ENCODE measurements at regions not wholly inside any gene's neighbourhood (a gene's known extent, or its start where the extent isn't known, plus 50 kb on each side); places are given as distances from the start of the nearest gene placed in this dataset.

- H3K36me3 ChIP-seq (ENCODE audit: control insufficient read depth in 5 of 5, insufficient read depth in 5 of 5, low read length in 5 of 5): no peaks in the 10 kb centered on the region
- no peak overlapping the region for H3K4me3 ChIP-seq (ENCODE audit: low read depth in 1 of 5, low read length in 5 of 5)
- H3K27ac ChIP-seq (ENCODE audit: low read depth, low read length): no peak overlapping the region
- H3K9me3 ChIP-seq (ENCODE audit: control insufficient read depth in 5 of 5, low read length in 5 of 5): no peaks in the 10 kb centered on the region
- H3K4me1 ChIP-seq (ENCODE audit: control insufficient read depth in 5 of 5, insufficient read depth in 5 of 5, low read length in 5 of 5): no peaks in the 10 kb centered on the region
- H3K27me3 ChIP-seq (ENCODE audit: control insufficient read depth in 5 of 5, insufficient read depth in 4 of 5, low read length in 5 of 5): peaks cover 0 to 5% (median 0%) of the 10 kb centered on the region in 5 donors
- H3K9ac ChIP-seq (ENCODE audit: low read length in 5 of 5): no peak overlapping the region
Measured at GRCh38 chr9:14478175-14479162, 164.5 kb upstream of the NFIB start.

DNA sequence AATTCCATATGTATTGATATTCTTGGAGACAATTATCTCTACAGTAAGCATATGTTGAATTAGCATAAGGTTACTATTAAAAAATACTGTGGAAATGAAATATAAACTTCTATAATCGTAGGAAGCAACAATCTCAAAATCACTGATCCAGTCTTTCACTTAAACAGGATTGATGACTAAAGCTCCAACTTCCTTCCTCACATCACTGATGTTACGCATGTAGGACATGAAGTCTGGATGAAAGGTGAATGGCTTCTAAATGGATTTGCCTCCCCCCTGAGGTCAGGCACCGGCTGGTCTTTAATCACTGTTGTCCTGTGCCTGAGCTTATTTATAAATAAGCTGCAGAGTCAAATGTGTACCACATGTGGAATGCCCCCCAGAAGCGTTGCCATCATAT is 157.1 kb upstream of the NFIB start:
- Histone ChIP-seq H3K27me3 (ENCODE audit: control insufficient read depth in 5 of 5, insufficient read depth in 4 of 5, low read length in 5 of 5) (no peaks in the 10 kb centered on the region), H3K27ac (ENCODE audit: low read depth, low read length) (no peak overlapping the region)

DNA sequence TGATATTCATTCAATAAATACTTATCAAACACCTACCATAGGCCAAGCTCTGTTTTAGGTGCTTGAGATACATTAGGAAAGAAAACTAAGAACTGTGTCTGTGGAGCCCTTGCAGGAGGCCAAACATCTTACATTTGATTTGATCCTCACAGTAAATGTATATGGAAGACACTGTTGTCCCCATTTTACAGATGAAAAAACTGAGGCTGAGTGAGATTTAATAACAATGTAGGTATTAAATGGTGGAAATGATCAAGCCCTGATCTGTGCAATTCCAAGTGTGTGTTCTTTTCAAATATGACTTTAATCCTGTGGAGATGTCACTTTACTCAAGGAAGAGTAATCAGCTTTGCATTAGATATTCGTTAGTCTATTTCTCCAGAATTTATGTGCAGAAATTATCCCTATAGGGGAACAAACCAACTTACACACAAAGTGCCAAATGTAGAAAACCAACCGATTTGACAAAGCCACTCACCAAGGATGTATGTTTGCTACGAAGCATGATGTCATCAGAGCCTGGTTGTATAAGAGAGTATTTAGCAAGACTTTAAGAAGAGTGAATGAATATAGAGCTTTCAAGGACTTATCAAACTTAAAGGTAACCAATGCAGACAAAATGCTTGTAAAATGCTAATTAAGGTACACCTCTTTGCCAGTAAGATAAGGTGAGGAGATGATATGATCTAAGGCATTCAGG is 153.9 kb upstream of the NFIB start:
- Histone ChIP-seq H3K9me3 (ENCODE audit: control insufficient read depth in 5 of 5, low read length in 5 of 5) (no peaks in the 10 kb centered on the region), H3K36me3 (ENCODE audit: control insufficient read depth in 5 of 5, insufficient read depth in 5 of 5, low read length in 5 of 5) (no peaks in the 10 kb centered on the region)

More for the DNA sequence above, 157.1 kb upstream of the NFIB start:
- Histone ChIP-seq H3K36me3 (ENCODE audit: control insufficient read depth in 5 of 5, insufficient read depth in 5 of 5, low read length in 5 of 5) (no peaks in the 10 kb centered on the region), H3K4me1 (ENCODE audit: control insufficient read depth in 5 of 5, insufficient read depth in 5 of 5, low read length in 5 of 5) (peaks cover 0 to 7% (median 0%) of the 10 kb centered on the region in 5 donors), H3K9me3 (ENCODE audit: control insufficient read depth in 5 of 5, low read length in 5 of 5) (no peaks in the 10 kb centered on the region), H3K4me3 (ENCODE audit: low read depth in 1 of 5, low read length in 5 of 5) (no peak overlapping the region), H3K9ac (ENCODE audit: low read length in 5 of 5) (no peak overlapping the region)

DNA sequence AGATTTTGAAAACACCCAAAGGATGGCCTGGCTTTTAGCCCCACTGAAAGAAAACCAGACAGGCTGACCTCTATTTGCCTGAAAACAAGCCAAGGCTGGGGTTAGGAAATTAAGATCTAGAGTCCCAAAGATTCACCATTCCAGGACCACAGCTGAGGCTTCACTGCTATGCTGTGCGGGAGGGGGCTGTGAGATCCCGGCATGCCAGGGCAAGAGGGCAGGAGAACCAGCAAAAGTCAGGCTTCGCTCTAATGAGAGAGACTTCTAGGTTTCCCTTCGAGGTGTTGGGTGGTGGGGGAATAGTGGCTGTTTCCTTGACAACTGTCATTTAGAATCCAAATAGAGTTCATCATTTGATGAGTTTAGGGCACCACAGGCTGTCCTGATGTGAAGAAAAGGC is 152.9 kb upstream of the NFIB start:
- Histone ChIP-seq H3K4me1 (ENCODE audit: control insufficient read depth in 5 of 5, insufficient read depth in 5 of 5, low read length in 5 of 5) (peaks cover 0 to 7% (median 0%) of the 10 kb centered on the region in 5 donors), H3K27ac (ENCODE audit: low read depth, low read length) (no peak overlapping the region), H3K9ac (ENCODE audit: low read length in 5 of 5) (no peak overlapping the region), H3K27me3 (ENCODE audit: control insufficient read depth in 5 of 5, insufficient read depth in 4 of 5, low read length in 5 of 5) (no peaks in the 10 kb centered on the region), H3K9me3 (ENCODE audit: control insufficient read depth in 5 of 5, low read length in 5 of 5) (no peaks in the 10 kb centered on the region), H3K36me3 (ENCODE audit: control insufficient read depth in 5 of 5, insufficient read depth in 5 of 5, low read length in 5 of 5) (no peaks in the 10 kb centered on the region), H3K4me3 (ENCODE audit: low read depth in 1 of 5, low read length in 5 of 5) (no peak overlapping the region)

More for the DNA sequence above, 153.9 kb upstream of the NFIB start:
- Histone ChIP-seq H3K4me3 (ENCODE audit: low read depth in 1 of 5, low read length in 5 of 5) (no peak overlapping the region), H3K4me1 (ENCODE audit: control insufficient read depth in 5 of 5, insufficient read depth in 5 of 5, low read length in 5 of 5) (peaks cover 0 to 7% (median 0%) of the 10 kb centered on the region in 5 donors), H3K27ac (ENCODE audit: low read depth, low read length) (no peak overlapping the region), H3K9ac (ENCODE audit: low read length in 5 of 5) (no peak overlapping the region), H3K27me3 (ENCODE audit: control insufficient read depth in 5 of 5, insufficient read depth in 4 of 5, low read length in 5 of 5) (no peaks in the 10 kb centered on the region)

GRCh38 chr9:14466429-14466818 is 152.5 kb upstream of the NFIB start:
- Histone ChIP-seq H3K36me3 (ENCODE audit: control insufficient read depth in 5 of 5, insufficient read depth in 5 of 5, low read length in 5 of 5) (no peaks in the 10 kb centered on the region), H3K4me1 (ENCODE audit: control insufficient read depth in 5 of 5, insufficient read depth in 5 of 5, low read length in 5 of 5) (peaks cover 0 to 7% (median 0%) of the 10 kb centered on the region in 5 donors), H3K4me3 (ENCODE audit: low read depth in 1 of 5, low read length in 5 of 5) (no peak overlapping the region)

GRCh38 chr9:14462950-14463349 is 149.0 kb upstream of the NFIB start:
- no peak overlapping the region for H3K4me3 ChIP-seq (ENCODE audit: low read depth in 1 of 5, low read length in 5 of 5)
- no peaks in the 10 kb centered on the region for H3K36me3 ChIP-seq (ENCODE audit: control insufficient read depth in 5 of 5, insufficient read depth in 5 of 5, low read length in 5 of 5)
- no peak overlapping the region for H3K9ac ChIP-seq (ENCODE audit: low read length in 5 of 5)
- no peak overlapping the region for H3K27ac ChIP-seq (ENCODE audit: low read depth, low read length)
- no peaks in the 10 kb centered on the region for H3K9me3 ChIP-seq (ENCODE audit: control insufficient read depth in 5 of 5, low read length in 5 of 5)
- H3K4me1 ChIP-seq (ENCODE audit: control insufficient read depth in 5 of 5, insufficient read depth in 5 of 5, low read length in 5 of 5): peaks cover 0 to 7% (median 0%) of the 10 kb centered on the region in 5 donors
- no peaks in the 10 kb centered on the region for H3K27me3 ChIP-seq (ENCODE audit: control insufficient read depth in 5 of 5, insufficient read depth in 4 of 5, low read length in 5 of 5)

More at GRCh38 chr9:14466429-14466818, 152.5 kb upstream of the NFIB start:
- Histone ChIP-seq H3K27me3 (ENCODE audit: control insufficient read depth in 5 of 5, insufficient read depth in 4 of 5, low read length in 5 of 5) (no peaks in the 10 kb centered on the region), H3K27ac (ENCODE audit: low read depth, low read length) (no peak overlapping the region), H3K9ac (ENCODE audit: low read length in 5 of 5) (no peak overlapping the region), H3K9me3 (ENCODE audit: control insufficient read depth in 5 of 5, low read length in 5 of 5) (no peaks in the 10 kb centered on the region)

DNA sequence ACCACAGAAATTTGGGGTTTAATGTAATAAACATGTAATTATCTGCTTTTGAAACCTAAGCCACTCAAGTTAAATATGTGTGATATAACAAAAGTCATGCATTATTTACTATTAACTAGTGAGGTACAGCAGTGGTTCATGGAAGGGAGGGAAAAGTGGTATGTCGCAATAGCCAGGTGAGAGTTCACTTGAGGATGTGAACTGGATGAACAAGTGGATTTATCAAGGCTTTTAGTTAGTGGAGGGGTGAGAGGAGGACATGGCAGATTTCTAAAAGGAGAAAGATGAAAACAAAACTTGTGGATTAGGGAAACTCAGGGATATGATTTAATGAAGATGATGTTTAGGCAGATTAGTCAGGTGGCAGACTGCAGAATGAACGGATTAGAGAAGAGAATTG is 141.3 kb upstream of the NFIB start:
- no peaks in the 10 kb centered on the region for H3K36me3 ChIP-seq (ENCODE audit: control insufficient read depth in 5 of 5, insufficient read depth in 5 of 5, low read length in 5 of 5)
- H3K9ac ChIP-seq (ENCODE audit: low read length in 5 of 5): no peak overlapping the region
- H3K9me3 ChIP-seq (ENCODE audit: control insufficient read depth in 5 of 5, low read length in 5 of 5): no peaks in the 10 kb centered on the region
- H3K27ac ChIP-seq (ENCODE audit: low read depth, low read length): no peak overlapping the region
- H3K4me1 ChIP-seq (ENCODE audit: control insufficient read depth in 5 of 5, insufficient read depth in 5 of 5, low read length in 5 of 5): no peaks in the 10 kb centered on the region
- H3K4me3 ChIP-seq (ENCODE audit: low read depth in 1 of 5, low read length in 5 of 5): no peak overlapping the region
- no peaks in the 10 kb centered on the region for H3K27me3 ChIP-seq (ENCODE audit: control insufficient read depth in 5 of 5, insufficient read depth in 4 of 5, low read length in 5 of 5)

DNA sequence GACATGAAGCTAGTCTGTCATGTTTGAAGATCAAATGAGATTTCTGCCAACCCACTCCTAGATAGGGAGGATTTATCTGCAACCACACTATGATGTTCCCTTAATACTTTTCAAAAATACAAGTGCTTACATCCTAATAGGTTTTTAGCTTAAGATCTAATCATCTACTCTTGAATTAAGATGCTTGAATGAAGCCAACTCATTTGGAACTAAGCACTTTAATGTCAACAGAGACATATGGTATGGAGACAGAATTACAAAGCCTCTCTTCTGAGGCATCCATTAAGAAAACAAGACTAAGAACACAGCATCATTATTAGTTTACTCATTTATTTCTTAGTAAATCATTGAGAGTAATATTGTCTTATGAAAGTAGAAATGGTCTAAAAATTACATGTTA is 139.3 kb upstream of the NFIB start:
- no peaks in the 10 kb centered on the region for H3K36me3 ChIP-seq (ENCODE audit: control insufficient read depth in 5 of 5, insufficient read depth in 5 of 5, low read length in 5 of 5)
- no peaks in the 10 kb centered on the region for H3K27me3 ChIP-seq (ENCODE audit: control insufficient read depth in 5 of 5, insufficient read depth in 4 of 5, low read length in 5 of 5)
- no peaks in the 10 kb centered on the region for H3K4me1 ChIP-seq (ENCODE audit: control insufficient read depth in 5 of 5, insufficient read depth in 5 of 5, low read length in 5 of 5)
- H3K27ac ChIP-seq (ENCODE audit: low read depth, low read length): no peak overlapping the region
- H3K4me3 ChIP-seq (ENCODE audit: low read depth in 1 of 5, low read length in 5 of 5): no peak overlapping the region
- no peak overlapping the region for H3K9ac ChIP-seq (ENCODE audit: low read length in 5 of 5)
- H3K9me3 ChIP-seq (ENCODE audit: control insufficient read depth in 5 of 5, low read length in 5 of 5): no peaks in the 10 kb centered on the region

- H3K9me3 ChIP-seq (ENCODE audit: control insufficient read depth in 5 of 5, low read length in 5 of 5): peaks cover 0 to under 1% (median 0%) of the 10 kb centered on the region in 5 donors
- no peaks in the 10 kb centered on the region for H3K4me1 ChIP-seq (ENCODE audit: control insufficient read depth in 5 of 5, insufficient read depth in 5 of 5, low read length in 5 of 5)
- no peak overlapping the region for H3K4me3 ChIP-seq (ENCODE audit: low read depth in 1 of 5, low read length in 5 of 5)
- H3K36me3 ChIP-seq (ENCODE audit: control insufficient read depth in 5 of 5, insufficient read depth in 5 of 5, low read length in 5 of 5): no peaks in the 10 kb centered on the region
- H3K27me3 ChIP-seq (ENCODE audit: control insufficient read depth in 5 of 5, insufficient read depth in 4 of 5, low read length in 5 of 5): no peaks in the 10 kb centered on the region
- no peak overlapping the region for H3K9ac ChIP-seq (ENCODE audit: low read length in 5 of 5)
- H3K27ac ChIP-seq (ENCODE audit: low read depth, low read length): no peak overlapping the region
Measured at GRCh38 chr9:14452539-14452938, 138.6 kb upstream of the NFIB start.

DNA sequence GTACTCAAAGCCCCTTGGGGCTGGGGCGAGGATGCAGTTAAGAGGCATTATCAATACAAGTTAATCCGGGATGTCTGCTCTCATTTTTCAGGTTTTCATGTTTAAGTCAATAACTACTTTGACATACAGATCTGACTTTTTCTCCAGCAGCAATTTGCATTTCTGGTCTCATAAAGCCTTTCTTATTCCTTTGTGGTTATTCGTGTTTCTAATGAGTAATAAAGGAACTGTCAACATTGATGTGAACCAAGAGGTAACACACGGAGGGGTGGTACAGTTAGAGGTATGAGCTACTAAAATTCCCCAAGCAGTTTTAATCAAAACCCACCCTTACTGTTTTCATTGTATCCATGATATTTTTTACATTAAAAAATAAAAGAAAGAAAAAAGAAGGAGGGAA is 138.0 kb upstream of the NFIB start:
- no peaks in the 10 kb centered on the region for H3K36me3 ChIP-seq (ENCODE audit: control insufficient read depth in 5 of 5, insufficient read depth in 5 of 5, low read length in 5 of 5)
- H3K9ac ChIP-seq (ENCODE audit: low read length in 5 of 5): no peak overlapping the region
- H3K27ac ChIP-seq (ENCODE audit: low read depth, low read length): no peak overlapping the region
- no peaks in the 10 kb centered on the region for H3K4me1 ChIP-seq (ENCODE audit: control insufficient read depth in 5 of 5, insufficient read depth in 5 of 5, low read length in 5 of 5)
- no peaks in the 10 kb centered on the region for H3K27me3 ChIP-seq (ENCODE audit: control insufficient read depth in 5 of 5, insufficient read depth in 4 of 5, low read length in 5 of 5)
- peaks cover 0 to 6% (median 3%) of the 10 kb centered on the region in 5 donors for H3K9me3 ChIP-seq (ENCODE audit: control insufficient read depth in 5 of 5, low read length in 5 of 5)
- H3K4me3 ChIP-seq (ENCODE audit: low read depth in 1 of 5, low read length in 5 of 5): no peak overlapping the region

Data from subcutaneous abdominal adipose tissue (tissue), 5 donors.